ENCODE measurements at regions not wholly inside any gene's neighbourhood (a gene's known extent, or its start where the extent isn't known, plus 50 kb on each side); places are given as distances from the start of the nearest gene placed in this dataset.

GRCh38 chr2:120439067-120439368 is 93.1 kb downstream of the INHBB start:
- Mint-ChIP-seq H3K27ac (no peak overlapping the region), H3K4me3 (no peak overlapping the region), H3K9me3 (ENCODE audit: insufficient read depth) (no peaks in the 10 kb centered on the region), H3K4me1 (peaks cover 9% of the 10 kb centered on the region), H3K27me3 (peaks cover 52% of the 10 kb centered on the region)
- Histone ChIP-seq H3K9ac (ENCODE audit: low read length) (no peak overlapping the region), H3K4me2 (replicated peaks; ENCODE audit: low read depth, low read length, poor library complexity, severe bottlenecking) (no peak overlapping the region), H3K79me2 (ENCODE audit: control insufficient read depth, insufficient read depth, low read length) (no peaks in the 10 kb centered on the region), H3K27me3 (replicated peaks in 1 of 4; ENCODE audit: control extremely low read depth in 1 of 4, control insufficient read depth in 3 of 4, insufficient read depth in 4 of 4, low read length in 3 of 4) (peaks cover 0 to 42% (median 9%) of the 10 kb centered on the region in 4 experiments), H4K20me1 (ENCODE audit: control insufficient read depth, insufficient read depth, low read length, poor library complexity, severe bottlenecking) (no peaks in the 10 kb centered on the region), H3K9me3 (ENCODE audit: control extremely low read depth in 1 of 3, control insufficient read depth in 2 of 3, insufficient read depth in 1 of 3, low read length in 2 of 3) (peaks cover 0 to 8% (median 0%) of the 10 kb centered on the region in 3 donors), H3K27ac (ENCODE audit: low read length in 2 of 2) (no peak overlapping the region), H3K36me3 (replicated peaks in 1 of 2; ENCODE audit: control extremely low read depth in 1 of 2, control insufficient read depth in 1 of 2, extremely low read depth in 1 of 2, insufficient read depth in 2 of 2, low read length in 1 of 2) (no peaks in the 10 kb centered on the region), H3K4me3 (ENCODE audit: control extremely low read depth in 1 of 5, extremely low read depth in 1 of 5, insufficient read depth in 1 of 5, low read depth in 2 of 5, low read length in 4 of 5) (no peak overlapping the region), H2AFZ (ENCODE audit: insufficient read depth, low read depth, low read length, poor library complexity, severe bottlenecking) (no peak overlapping the region), H3K4me1 (ENCODE audit: control insufficient read depth in 2 of 2, insufficient read depth in 2 of 2, low read length in 2 of 2) (peaks cover 0 to 6% of the 10 kb centered on the region in 2 donors)
- ChIA-PET POLR2A (no interaction called here), CTCF (interaction anchor here (0.6 kb wide), 1 partner anchor 203 kb away, joined by 6 read pairs; no protein-coding TSS in a partner anchor)
- no peak for TF ChIP-seq EZH2 (IDR thresholded peaks at IDR 0.05; ENCODE audit: borderline replicate concordance, insufficient read depth, low read depth, low read length, poor library complexity, severe bottlenecking)
- TF ChIP-seq CTCF (IDR thresholded peaks at IDR 0.05), result no peak
- ATAC-seq (ENCODE audit: low read depth), result no peak
- no peak for DNase-seq
- intact Hi-C loops (cut with micrococcal nuclease), result no loop called here

GRCh38 chr2:120439637-120440384 is 93.9 kb downstream of the INHBB start:
- WGBS (ENCODE audit: insufficient coverage), result 88% methylated on average over 19 of the region's 19 CpGs
- Mint-ChIP-seq H3K9me3 (ENCODE audit: insufficient read depth) (no peaks in the 10 kb centered on the region), H3K27me3 (peaks cover 60% of the 10 kb centered on the region), H3K4me3 (no peak overlapping the region), H3K27ac (no peak overlapping the region), H3K4me1 (peaks cover 9% of the 10 kb centered on the region)
- intact Hi-C loops (cut with micrococcal nuclease), result no loop called here
- no peak for ATAC-seq (ENCODE audit: low read depth)
- no peak overlapping the region for H3K4me2 ChIP-seq (replicated peaks; ENCODE audit: low read depth, low read length, poor library complexity, severe bottlenecking)
- H3K9me3 ChIP-seq (ENCODE audit: control extremely low read depth in 1 of 3, control insufficient read depth in 2 of 3, insufficient read depth in 1 of 3, low read length in 2 of 3), result peaks cover 0 to 8% (median 0%) of the 10 kb centered on the region in 3 donors
- TF ChIP-seq CTCF (IDR thresholded peaks at IDR 0.05) (no peak), EZH2 (IDR thresholded peaks at IDR 0.05; ENCODE audit: borderline replicate concordance, insufficient read depth, low read depth, low read length, poor library complexity, severe bottlenecking) (no peak)
- ChIA-PET CTCF (interaction anchor here (0.6 kb wide), 1 partner anchor 204 kb away, joined by 6 read pairs; no protein-coding TSS in a partner anchor), POLR2A (no interaction called here)
- no peak overlapping the region for H3K4me3 ChIP-seq (ENCODE audit: control extremely low read depth in 1 of 5, extremely low read depth in 1 of 5, insufficient read depth in 1 of 5, low read depth in 2 of 5, low read length in 4 of 5)
- H4K20me1 ChIP-seq (ENCODE audit: control insufficient read depth, insufficient read depth, low read length, poor library complexity, severe bottlenecking), result no peaks in the 10 kb centered on the region
- no peaks in the 10 kb centered on the region for H3K36me3 ChIP-seq (replicated peaks in 1 of 2; ENCODE audit: control extremely low read depth in 1 of 2, control insufficient read depth in 1 of 2, extremely low read depth in 1 of 2, insufficient read depth in 2 of 2, low read length in 1 of 2)
- no peaks in the 10 kb centered on the region for H3K79me2 ChIP-seq (ENCODE audit: control insufficient read depth, insufficient read depth, low read length)
- H2AFZ ChIP-seq (ENCODE audit: insufficient read depth, low read depth, low read length, poor library complexity, severe bottlenecking), result no peak overlapping the region
- H3K9ac ChIP-seq (ENCODE audit: low read length), result no peak overlapping the region
- no peak for DNase-seq
- H3K27ac ChIP-seq (ENCODE audit: low read length in 2 of 2), result no peak overlapping the region
- H3K4me1 ChIP-seq (ENCODE audit: control insufficient read depth in 2 of 2, insufficient read depth in 2 of 2, low read length in 2 of 2), result peaks cover 0 to 6% of the 10 kb centered on the region in 2 donors
- H3K27me3 ChIP-seq (replicated peaks in 1 of 4; ENCODE audit: control extremely low read depth in 1 of 4, control insufficient read depth in 3 of 4, insufficient read depth in 4 of 4, low read length in 3 of 4), result peaks cover 0 to 46% (median 11%) of the 10 kb centered on the region in 4 experiments

Data from B cell (primary cell).